HepG2 (cell line): ENCODE measurements at regions not wholly inside any gene's neighbourhood (a gene's known extent, or its start where the extent isn't known, plus 50 kb on each side); places are given as distances from the start of the nearest gene placed in this dataset.

Experiments
- IRX3 ChIP-seq: sonication (generic); formaldehyde crosslinking; IDR thresholded peaks from 2 replicates; pipeline ENCODE4 v1.8.1; 2023; ENCODE audit warnings: mild to moderate bottlenecking, low read depth, missing genetic modification reagents, borderline replicate concordance
- MLXIP ChIP-seq: sonication (generic); formaldehyde crosslinking; IDR thresholded peaks from 2 replicates; pipeline ENCODE4 v1.9.0; 2021; ENCODE audit warnings: missing genetic modification reagents, borderline replicate concordance
- NR2C2 ChIP-seq: sonication (generic); formaldehyde crosslinking; IDR thresholded peaks from 2 replicates; pipeline ENCODE4 v1.4.0; 2020; ENCODE audit warnings: missing genetic modification reagents, mild to moderate bottlenecking, moderate library complexity, borderline replicate concordance
- RARA ChIP-seq: IDR thresholded peaks from 2 replicates; pipeline ENCODE4 v1.6.1; 2016; ENCODE audit warnings: missing genetic modification reagents, missing compliant biosample characterization
- SMARCE1 ChIP-seq: fragments of 450-650 bp; IDR thresholded peaks from 2 replicates; pipeline ENCODE4 v1.6.1; 2017; ENCODE audit warnings: borderline replicate concordance
- SP1 ChIP-seq, 2 experiments: fragments of 450-650 bp in 1 of 2; sonication (generic) in 1 of 2; formaldehyde crosslinking in 1 of 2; IDR thresholded peaks; 2 replicates each; pipeline versions ENCODE4 v1.4.0 to v1.6.1; 2016 to 2020; ENCODE audit warnings: missing genetic modification reagents in 1 of 2
- ZNF24 ChIP-seq: fragments of 450-650 bp; IDR thresholded peaks from 2 replicates; pipeline ENCODE4 v1.6.1; 2017; ENCODE audit warnings: antibody characterized with exemption, mild to moderate bottlenecking
- ZNF446 ChIP-seq: sonication (generic); formaldehyde crosslinking; IDR thresholded peaks from 2 replicates; pipeline ENCODE4 v1.5.0; 2020; ENCODE audit warnings: mild to moderate bottlenecking, missing genetic modification reagents
- TF ChIP-seq, protein P1 (sequence below): sonication (generic); formaldehyde crosslinking; conservative IDR thresholded peaks from 2 replicates; pipeline ENCODE4 v1.8.0; 2022; ENCODE audit warnings: mild to moderate bottlenecking, moderate library complexity, missing genetic modification reagents

GRCh38 chr3:82002986-82003642 lies 241.7 kb upstream of the GBE1 start (continued):
- TF ChIP-seq, protein P1, sequence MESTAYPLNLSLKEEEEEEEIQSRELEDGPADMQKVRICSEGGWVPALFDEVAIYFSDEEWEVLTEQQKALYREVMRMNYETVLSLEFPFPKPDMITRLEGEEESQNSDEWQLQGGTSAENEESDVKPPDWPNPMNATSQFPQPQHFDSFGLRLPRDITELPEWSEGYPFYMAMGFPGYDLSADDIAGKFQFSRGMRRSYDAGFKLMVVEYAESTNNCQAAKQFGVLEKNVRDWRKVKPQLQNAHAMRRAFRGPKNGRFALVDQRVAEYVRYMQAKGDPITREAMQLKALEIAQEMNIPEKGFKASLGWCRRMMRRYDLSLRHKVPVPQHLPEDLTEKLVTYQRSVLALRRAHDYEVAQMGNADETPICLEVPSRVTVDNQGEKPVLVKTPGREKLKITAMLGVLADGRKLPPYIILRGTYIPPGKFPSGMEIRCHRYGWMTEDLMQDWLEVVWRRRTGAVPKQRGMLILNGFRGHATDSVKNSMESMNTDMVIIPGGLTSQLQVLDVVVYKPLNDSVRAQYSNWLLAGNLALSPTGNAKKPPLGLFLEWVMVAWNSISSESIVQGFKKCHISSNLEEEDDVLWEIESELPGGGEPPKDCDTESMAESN (CRISPR knock-in tag): no peak
- TF ChIP-seq RARA (CRISPR knock-in tag): no peak
- TF ChIP-seq IRX3 (CRISPR knock-in tag): no peak
- no peak for TF ChIP-seq ZNF446
- no peak for TF ChIP-seq MLXIP (CRISPR knock-in tag)
- TF ChIP-seq ZNF24: no peak
- TF ChIP-seq SP1 (IDR thresholded peaks at IDR 0.05): no peak
- TF ChIP-seq SP1 (CRISPR knock-in tag; IDR thresholded peaks at IDR 0.05): no peak
- TF ChIP-seq SMARCE1: no peak
- TF ChIP-seq NR2C2 (CRISPR knock-in tag): no peak
